ENCODE measurements at regions not wholly inside any gene's neighbourhood (a gene's known extent, or its start where the extent isn't known, plus 50 kb on each side); places are given as distances from the start of the nearest gene placed in this dataset.

DNA sequence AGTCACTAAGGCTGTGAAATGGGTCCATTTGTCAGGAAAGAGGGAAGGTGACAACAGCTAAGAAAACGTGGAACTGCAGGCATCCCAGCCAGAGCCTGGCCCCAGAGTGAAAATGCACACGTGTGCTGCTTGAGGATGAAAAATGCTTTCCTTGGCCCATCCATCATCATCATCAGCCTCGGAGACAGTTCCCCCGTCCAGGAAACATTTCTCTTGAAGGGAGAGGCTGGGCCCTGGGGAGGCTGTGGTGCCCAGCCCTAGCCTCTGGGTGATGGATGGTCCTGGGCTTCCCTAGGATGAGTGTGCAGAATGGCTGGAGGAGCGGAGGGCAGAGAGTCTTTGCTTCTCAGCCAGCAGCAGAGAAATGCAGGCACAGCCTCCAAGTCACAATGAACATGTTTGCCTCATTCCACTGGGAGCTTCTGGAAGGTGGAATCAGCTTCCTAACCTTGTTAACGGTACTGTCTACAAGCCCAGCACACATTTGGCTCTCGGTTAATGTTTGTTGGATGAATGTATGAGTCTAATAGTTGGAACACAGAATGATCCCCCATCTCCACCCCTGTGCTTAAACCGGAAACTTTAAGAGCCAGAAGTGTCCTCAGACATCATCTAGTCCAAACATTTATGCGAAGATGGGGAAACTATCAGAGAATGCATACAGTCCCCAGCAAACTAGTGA, 164.0 kb downstream of the RDH14 start:
- no peak overlapping the region for H3K4me3 Mint-ChIP-seq
- H3K27me3 Mint-ChIP-seq (ENCODE audit: low read depth) = no peaks in the 10 kb centered on the region

DNA sequence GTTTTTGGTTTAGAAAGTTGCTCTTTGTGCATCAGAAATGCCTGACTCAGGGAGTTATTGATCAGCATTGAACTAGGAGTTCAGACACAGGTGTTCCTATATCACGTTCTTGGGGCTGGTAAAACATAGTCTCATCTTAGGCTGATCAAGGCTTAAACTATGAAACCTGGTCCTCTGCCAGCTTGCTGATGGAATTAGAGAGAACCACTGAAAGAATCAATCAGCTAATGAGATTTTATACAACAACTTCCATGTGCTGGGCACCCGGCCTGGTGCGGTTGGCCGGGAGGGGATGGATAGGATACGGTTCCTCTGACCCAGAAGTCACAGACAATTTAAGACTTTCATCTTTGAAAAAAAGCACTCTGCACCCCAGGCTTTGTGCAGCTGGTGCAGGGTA, 164.9 kb downstream of the RDH14 start:
- H3K36me3 Mint-ChIP-seq (ENCODE audit: low read depth) = no peaks in the 10 kb centered on the region
- H3K27me3 Mint-ChIP-seq (ENCODE audit: low read depth) = no peaks in the 10 kb centered on the region
- H3K4me3 Mint-ChIP-seq = no peak overlapping the region
- no peaks in the 10 kb centered on the region for H3K9me3 Mint-ChIP-seq
- H3K27ac Mint-ChIP-seq = no peak overlapping the region
- H3K4me1 Mint-ChIP-seq (ENCODE audit: low read depth) = no peaks in the 10 kb centered on the region

More for the DNA sequence above, 164.0 kb downstream of the RDH14 start:
- no peaks in the 10 kb centered on the region for H3K9me3 Mint-ChIP-seq
- H3K27ac Mint-ChIP-seq = no peak overlapping the region
- no peaks in the 10 kb centered on the region for H3K4me1 Mint-ChIP-seq (ENCODE audit: low read depth)
- no peaks in the 10 kb centered on the region for H3K36me3 Mint-ChIP-seq (ENCODE audit: low read depth)

DNA sequence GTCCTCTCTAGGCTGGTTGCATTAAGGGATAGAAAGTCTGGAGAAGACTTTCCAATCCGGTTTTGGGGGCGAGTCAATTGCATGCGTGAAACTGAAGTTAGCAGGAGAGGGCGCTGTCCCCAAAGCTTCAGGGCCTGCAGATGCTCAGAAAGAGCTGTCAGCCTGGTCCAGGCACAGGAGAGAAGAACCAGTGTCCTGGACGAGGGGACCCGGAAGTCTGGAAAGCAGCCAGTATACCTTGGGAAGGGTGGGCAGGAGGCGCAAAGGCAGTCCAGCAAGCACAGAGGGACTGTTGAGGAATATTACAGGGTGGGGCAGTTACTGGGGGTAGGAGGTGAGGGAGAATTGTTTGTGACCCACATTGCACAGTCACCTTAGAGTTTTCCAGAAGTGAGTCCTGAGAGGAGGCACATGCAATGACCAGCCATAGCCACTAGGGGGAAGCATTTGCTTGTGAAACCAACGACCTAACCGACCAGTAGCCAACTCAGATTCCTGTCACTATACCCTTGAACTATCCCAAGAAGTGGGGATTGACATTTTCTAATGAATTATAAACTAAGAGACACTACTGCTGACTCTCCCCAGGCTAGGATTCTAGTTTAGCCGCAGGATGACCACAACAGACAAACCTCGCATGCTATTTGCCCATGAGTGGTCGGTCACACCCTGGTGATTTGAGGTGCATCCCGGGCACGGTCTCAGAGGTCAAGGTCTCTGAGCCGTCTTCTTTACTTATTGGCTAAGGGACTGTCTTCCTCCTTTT, 172.8 kb downstream of the RDH14 start:
- no peaks in the 10 kb centered on the region for H3K9me3 Mint-ChIP-seq
- no peaks in the 10 kb centered on the region for H3K4me1 Mint-ChIP-seq (ENCODE audit: low read depth)
- peaks cover 7% of the 10 kb centered on the region for H3K27me3 Mint-ChIP-seq (ENCODE audit: low read depth)
- no peak overlapping the region for H3K27ac Mint-ChIP-seq
- H3K4me3 Mint-ChIP-seq = no peak overlapping the region
- no peaks in the 10 kb centered on the region for H3K36me3 Mint-ChIP-seq (ENCODE audit: low read depth)

DNA sequence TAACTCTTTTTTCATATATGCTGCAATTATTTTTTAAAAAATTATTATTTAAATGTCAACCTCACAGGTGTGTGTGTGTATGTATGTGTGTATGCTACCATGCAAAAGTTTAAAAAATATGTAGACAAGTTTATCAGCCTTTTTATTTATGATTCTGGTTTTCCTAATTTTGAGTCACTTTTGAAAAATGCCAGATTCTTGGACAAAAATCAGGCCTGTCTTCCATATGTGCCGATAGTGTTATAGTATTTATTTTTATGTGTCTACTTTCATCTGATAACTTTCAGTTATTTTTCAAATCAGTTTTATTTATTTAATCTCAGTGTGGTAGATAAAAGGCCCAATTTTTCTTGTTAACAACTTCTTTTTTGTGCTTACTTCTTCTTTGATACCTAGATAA, 176.2 kb downstream of the RDH14 start:
- H3K36me3 Mint-ChIP-seq (ENCODE audit: low read depth) = no peaks in the 10 kb centered on the region

DNA sequence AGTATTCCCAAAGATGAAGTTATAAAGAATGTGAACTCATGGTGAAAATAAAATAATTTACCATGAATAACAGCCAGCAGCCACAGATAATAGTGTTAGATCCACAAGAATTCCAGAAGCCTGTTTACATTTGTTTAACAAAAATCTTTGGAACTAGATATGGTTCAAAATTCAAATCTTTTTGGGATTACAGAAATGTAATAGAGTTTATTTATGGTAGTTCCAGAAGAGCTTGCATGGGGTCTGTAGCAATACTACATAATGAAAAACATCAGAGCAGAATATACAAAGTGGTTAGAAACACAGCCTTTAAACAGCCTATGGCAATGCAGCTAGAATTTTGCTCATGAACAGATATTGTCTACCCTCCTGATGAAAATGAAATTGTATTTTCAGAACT, 179.1 kb downstream of the RDH14 start:
- H3K36me3 Mint-ChIP-seq (ENCODE audit: low read depth) = no peaks in the 10 kb centered on the region
- H3K4me1 Mint-ChIP-seq (ENCODE audit: low read depth) = no peaks in the 10 kb centered on the region
- no peaks in the 10 kb centered on the region for H3K9me3 Mint-ChIP-seq
- no peak overlapping the region for H3K27ac Mint-ChIP-seq
- peaks cover 10% of the 10 kb centered on the region for H3K27me3 Mint-ChIP-seq (ENCODE audit: low read depth)
- H3K4me3 Mint-ChIP-seq = no peak overlapping the region

More for the DNA sequence above, 176.2 kb downstream of the RDH14 start:
- Mint-ChIP-seq H3K4me3 (no peak overlapping the region), H3K27ac (no peak overlapping the region), H3K4me1 (ENCODE audit: low read depth) (no peaks in the 10 kb centered on the region), H3K27me3 (ENCODE audit: low read depth) (peaks cover 7% of the 10 kb centered on the region), H3K9me3 (no peaks in the 10 kb centered on the region)

DNA sequence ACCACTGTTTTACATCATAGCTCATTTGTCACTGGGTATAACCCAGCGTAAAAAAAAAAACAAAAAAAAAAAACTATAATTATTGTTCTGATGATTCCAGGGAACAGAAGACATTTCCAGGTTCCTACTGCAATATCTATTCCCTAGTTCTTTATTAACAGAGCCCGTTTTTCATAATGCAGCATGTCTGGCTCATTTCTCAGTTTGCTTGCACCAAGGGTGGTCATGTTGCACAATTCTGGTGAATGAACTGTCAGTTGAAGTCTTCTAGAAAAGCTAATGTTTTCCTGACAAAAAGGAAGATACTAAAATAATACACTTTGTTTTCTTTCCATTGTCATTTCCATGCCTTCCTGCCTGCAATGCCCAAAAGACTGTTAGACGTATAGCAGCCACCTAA, 180.1 kb downstream of the RDH14 start:
- Mint-ChIP-seq H3K27ac (no peak overlapping the region), H3K4me1 (ENCODE audit: low read depth) (no peaks in the 10 kb centered on the region), H3K27me3 (ENCODE audit: low read depth) (peaks cover 10% of the 10 kb centered on the region), H3K9me3 (no peaks in the 10 kb centered on the region), H3K36me3 (ENCODE audit: low read depth) (no peaks in the 10 kb centered on the region), H3K4me3 (no peak overlapping the region)

DNA sequence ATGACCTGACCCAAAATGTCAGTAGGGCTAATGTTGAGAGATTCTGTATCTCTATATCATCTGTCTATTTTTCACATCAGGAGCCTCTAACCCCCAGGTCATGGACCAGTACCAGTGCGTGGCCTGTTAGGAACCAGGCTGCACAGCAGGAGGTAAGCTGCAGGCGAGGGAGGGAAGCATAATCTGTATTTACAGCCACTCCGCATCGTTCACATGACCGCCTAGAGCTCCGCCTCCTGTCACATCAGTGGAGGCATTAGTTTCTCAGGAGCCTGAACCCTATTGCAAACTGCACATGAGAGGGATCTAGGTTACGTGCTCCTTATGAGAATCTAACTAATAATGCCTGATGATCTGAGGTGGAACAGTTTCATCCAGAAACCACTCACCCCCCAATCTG, 180.6 kb downstream of the RDH14 start:
- Mint-ChIP-seq H3K27ac (no peak overlapping the region), H3K4me3 (no peak overlapping the region), H3K36me3 (ENCODE audit: low read depth) (no peaks in the 10 kb centered on the region), H3K27me3 (ENCODE audit: low read depth) (peaks cover 10% of the 10 kb centered on the region), H3K4me1 (ENCODE audit: low read depth) (no peaks in the 10 kb centered on the region), H3K9me3 (no peaks in the 10 kb centered on the region)

DNA sequence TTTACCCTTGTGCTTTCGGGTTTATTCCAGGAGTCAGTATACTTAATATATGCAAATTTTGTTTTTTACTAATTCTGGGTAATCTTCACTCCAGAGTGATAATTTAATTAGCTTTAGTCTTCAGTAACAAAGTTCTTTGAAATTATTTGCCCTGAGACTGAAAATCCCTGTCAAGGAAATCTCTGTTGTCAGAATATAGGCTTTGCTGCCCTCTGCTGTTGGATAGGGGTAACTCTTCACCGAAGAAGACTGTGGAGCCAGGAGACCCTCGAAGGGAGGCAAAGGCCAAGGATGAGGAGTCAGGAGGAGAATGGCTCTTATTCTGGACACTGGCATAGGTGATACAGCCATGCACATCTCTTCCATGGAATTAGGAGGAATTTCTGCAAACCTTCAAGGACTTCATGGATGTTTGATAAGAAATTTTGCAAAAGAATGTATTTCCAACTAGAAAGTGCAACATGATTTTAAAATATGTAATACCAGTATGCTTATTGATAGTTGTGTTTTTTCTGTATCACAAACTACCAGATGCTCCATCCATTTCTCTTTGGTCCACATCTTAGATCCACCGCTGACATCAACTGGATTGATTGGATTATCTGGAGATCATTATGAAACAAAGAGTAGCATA, 182.3 kb downstream of the RDH14 start:
- H3K36me3 Mint-ChIP-seq (ENCODE audit: low read depth) = no peaks in the 10 kb centered on the region
- no peak overlapping the region for H3K4me3 Mint-ChIP-seq
- H3K27ac Mint-ChIP-seq = no peak overlapping the region
- H3K4me1 Mint-ChIP-seq (ENCODE audit: low read depth) = no peaks in the 10 kb centered on the region
- H3K9me3 Mint-ChIP-seq = no peaks in the 10 kb centered on the region
- peaks cover 5% of the 10 kb centered on the region for H3K27me3 Mint-ChIP-seq (ENCODE audit: low read depth)

DNA sequence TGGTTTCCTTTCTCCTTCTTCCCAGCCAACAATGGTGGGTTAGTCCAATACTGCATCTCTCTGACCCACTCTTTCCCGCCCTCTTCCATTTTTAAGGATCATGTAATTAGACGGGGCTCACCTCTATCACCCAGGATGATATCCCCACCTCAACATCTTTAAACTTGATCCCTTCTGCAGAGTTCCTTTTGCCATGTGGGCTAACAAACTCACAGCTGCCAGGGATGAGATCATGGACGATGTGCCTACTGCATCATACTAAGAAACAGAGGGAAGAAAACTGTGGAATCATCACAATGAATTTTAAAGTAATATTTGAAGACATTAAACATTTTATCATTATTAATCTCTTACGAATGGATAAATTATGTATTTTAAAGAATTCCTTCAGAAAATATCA, 183.5 kb downstream of the RDH14 start:
- Mint-ChIP-seq H3K4me1 (ENCODE audit: low read depth) (no peaks in the 10 kb centered on the region), H3K9me3 (no peaks in the 10 kb centered on the region), H3K27me3 (ENCODE audit: low read depth) (peaks cover 14% of the 10 kb centered on the region)

DNA sequence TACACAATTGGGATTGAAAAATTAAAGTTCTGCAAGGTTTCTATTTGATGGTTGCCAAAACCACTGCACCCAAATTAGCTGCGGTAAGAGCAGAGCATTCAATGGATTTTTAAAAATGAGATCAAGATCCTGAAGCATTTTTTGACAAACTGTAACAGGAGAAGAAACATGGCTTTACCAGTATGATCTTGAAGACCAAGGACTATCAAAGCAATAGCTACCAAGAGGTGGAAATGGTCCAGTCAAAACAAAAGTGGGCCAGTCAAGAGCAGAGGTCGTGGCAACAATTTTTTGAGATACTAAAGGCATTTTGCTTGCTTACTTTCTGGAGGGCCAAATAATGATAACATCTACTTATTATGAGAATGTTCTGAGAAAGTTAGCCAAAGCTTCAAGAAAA, 186.8 kb downstream of the RDH14 start:
- H3K9me3 Mint-ChIP-seq = no peaks in the 10 kb centered on the region
- no peak overlapping the region for H3K4me3 Mint-ChIP-seq
- no peak overlapping the region for H3K27ac Mint-ChIP-seq
- H3K4me1 Mint-ChIP-seq (ENCODE audit: low read depth) = no peaks in the 10 kb centered on the region
- no peaks in the 10 kb centered on the region for H3K36me3 Mint-ChIP-seq (ENCODE audit: low read depth)
- H3K27me3 Mint-ChIP-seq (ENCODE audit: low read depth) = peaks cover 23% of the 10 kb centered on the region

More for the DNA sequence above, 183.5 kb downstream of the RDH14 start:
- Mint-ChIP-seq H3K4me3 (no peak overlapping the region), H3K36me3 (ENCODE audit: low read depth) (no peaks in the 10 kb centered on the region), H3K27ac (no peak overlapping the region)

DNA sequence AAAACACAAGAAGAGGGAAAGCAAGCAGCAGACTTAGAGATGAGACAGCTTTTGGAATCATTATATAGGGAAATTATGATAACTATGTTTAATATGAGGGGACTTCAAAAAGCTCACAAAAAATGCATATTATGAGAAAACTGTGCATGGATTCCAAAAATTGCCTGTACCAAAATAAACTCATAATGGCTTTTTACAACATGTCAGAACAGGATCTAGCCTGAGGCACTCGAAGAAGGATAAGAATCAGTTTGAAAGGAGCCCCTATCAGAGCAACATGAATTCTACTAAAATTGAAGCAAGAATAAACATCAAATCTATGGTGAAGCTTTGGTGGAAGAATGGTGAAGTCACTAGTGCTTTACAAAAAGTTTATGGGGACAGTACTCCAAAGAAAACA, 187.4 kb downstream of the RDH14 start:
- no peak overlapping the region for H3K4me3 Mint-ChIP-seq
- no peaks in the 10 kb centered on the region for H3K4me1 Mint-ChIP-seq (ENCODE audit: low read depth)
- H3K36me3 Mint-ChIP-seq (ENCODE audit: low read depth) = no peaks in the 10 kb centered on the region
- peaks cover 28% of the 10 kb centered on the region for H3K27me3 Mint-ChIP-seq (ENCODE audit: low read depth)
- H3K9me3 Mint-ChIP-seq = no peaks in the 10 kb centered on the region
- H3K27ac Mint-ChIP-seq = no peak overlapping the region

DNA sequence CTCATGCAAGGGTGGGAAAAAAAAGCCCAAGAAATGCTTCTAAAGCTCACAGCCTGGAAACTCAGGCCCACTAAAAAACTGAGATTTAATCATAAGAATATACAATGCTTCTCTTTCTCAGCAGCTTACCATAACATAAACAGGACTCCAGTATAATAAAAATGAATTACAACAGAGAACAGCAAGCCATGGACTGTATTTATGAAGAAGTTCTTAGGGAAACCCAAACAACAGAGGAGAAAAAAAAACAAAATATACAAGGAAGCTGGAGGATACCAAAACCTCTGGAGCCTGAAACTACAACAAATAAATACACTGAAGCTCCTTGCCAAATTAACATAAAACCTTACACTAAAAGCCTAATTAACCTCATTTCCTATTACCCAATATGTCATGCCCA, 187.8 kb downstream of the RDH14 start:
- no peaks in the 10 kb centered on the region for H3K36me3 Mint-ChIP-seq (ENCODE audit: low read depth)
- H3K27me3 Mint-ChIP-seq (ENCODE audit: low read depth) = peaks cover 28% of the 10 kb centered on the region
- H3K27ac Mint-ChIP-seq = no peak overlapping the region
- no peaks in the 10 kb centered on the region for H3K4me1 Mint-ChIP-seq (ENCODE audit: low read depth)
- no peaks in the 10 kb centered on the region for H3K9me3 Mint-ChIP-seq
- H3K4me3 Mint-ChIP-seq = no peak overlapping the region

DNA sequence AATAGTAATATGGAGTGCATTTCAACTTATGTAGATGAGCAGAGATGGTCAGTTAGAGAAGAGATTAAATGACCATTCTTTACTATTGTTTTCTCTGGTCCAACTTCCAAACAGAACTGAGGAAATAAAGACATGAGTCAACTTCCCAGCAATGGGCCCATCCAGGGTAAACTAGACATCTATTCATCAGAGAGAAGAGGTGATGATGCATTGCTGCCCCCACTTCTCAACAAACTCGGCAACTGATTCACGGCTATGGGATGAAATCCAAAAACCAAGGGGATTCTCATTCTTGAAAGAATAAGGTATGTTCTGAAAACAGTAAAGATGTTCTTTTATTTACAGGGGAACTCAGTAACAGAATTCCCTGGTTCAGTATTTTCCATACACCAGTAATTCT, 190.7 kb downstream of the RDH14 start:
- H3K27ac Mint-ChIP-seq = no peak overlapping the region
- H3K9me3 Mint-ChIP-seq = no peaks in the 10 kb centered on the region
- no peaks in the 10 kb centered on the region for H3K36me3 Mint-ChIP-seq (ENCODE audit: low read depth)
- peaks cover 28% of the 10 kb centered on the region for H3K27me3 Mint-ChIP-seq (ENCODE audit: low read depth)
- no peak overlapping the region for H3K4me3 Mint-ChIP-seq
- no peaks in the 10 kb centered on the region for H3K4me1 Mint-ChIP-seq (ENCODE audit: low read depth)

DNA sequence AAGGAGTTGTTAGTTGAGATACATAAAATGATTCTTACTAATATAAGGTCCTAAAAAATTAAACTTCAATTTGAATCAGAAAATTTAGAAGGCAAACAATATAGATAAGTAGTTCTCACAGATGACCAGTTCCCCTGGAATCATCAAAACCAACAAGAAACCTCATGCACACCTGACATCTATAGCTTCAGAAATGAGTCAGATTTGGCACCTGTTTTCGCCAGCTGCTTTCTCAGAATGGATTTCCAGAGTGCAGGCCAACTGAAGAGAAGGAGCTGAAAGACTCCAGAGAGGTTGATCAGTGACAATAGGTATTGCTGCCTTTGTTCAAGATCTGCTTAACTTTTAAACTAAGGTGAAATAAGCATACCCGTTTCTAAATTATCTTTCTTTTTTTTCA, 192.4 kb downstream of the RDH14 start:
- H3K4me3 Mint-ChIP-seq = no peak overlapping the region
- H3K4me1 Mint-ChIP-seq (ENCODE audit: low read depth) = no peaks in the 10 kb centered on the region
- no peaks in the 10 kb centered on the region for H3K36me3 Mint-ChIP-seq (ENCODE audit: low read depth)

DNA sequence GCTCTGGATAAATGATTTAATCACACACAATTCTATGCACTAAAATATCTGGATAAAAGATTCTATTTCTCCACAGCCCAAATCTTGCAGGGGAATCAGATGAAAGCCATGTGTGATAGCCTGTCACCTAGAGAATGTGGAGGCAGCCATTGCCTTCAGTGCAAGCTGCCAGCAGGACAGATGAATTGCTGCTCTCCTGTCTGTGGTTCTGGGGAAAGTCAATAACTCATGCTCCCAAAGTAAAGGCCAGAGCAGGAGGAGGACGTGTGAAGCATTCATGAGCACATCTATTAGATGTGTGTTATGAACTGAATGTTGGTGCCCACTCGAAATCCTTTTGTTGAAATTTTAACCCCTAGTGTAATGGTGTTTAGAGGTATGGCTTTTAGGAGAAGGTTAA, 195.1 kb downstream of the RDH14 start:
- no peaks in the 10 kb centered on the region for H3K9me3 Mint-ChIP-seq

More for the DNA sequence above, 192.4 kb downstream of the RDH14 start:
- Mint-ChIP-seq H3K27ac (no peak overlapping the region), H3K9me3 (no peaks in the 10 kb centered on the region), H3K27me3 (ENCODE audit: low read depth) (peaks cover 24% of the 10 kb centered on the region)

More for the DNA sequence above, 195.1 kb downstream of the RDH14 start:
- Mint-ChIP-seq H3K27me3 (ENCODE audit: low read depth) (peaks cover 11% of the 10 kb centered on the region), H3K4me1 (ENCODE audit: low read depth) (no peaks in the 10 kb centered on the region), H3K27ac (no peak overlapping the region), H3K4me3 (no peak overlapping the region), H3K36me3 (ENCODE audit: low read depth) (no peaks in the 10 kb centered on the region)

Measured in T-helper 1 cell treated with Interleukin-12 subunit alpha and Interleukin-12 subunit beta and Interleukin-4 antibody, amounts not matched to agents 30 μg/mL and 1 μg/mL, for 36 hours (primary cell).